ENCODE measurements at regions not wholly inside any gene's neighbourhood (a gene's known extent, or its start where the extent isn't known, plus 50 kb on each side); places are given as distances from the start of the nearest gene placed in this dataset.

- H3K4me3 ChIP-seq (replicated peaks; ENCODE audit: low read depth, low read length): no peak overlapping the region
- TF ChIP-seq, protein P1, sequence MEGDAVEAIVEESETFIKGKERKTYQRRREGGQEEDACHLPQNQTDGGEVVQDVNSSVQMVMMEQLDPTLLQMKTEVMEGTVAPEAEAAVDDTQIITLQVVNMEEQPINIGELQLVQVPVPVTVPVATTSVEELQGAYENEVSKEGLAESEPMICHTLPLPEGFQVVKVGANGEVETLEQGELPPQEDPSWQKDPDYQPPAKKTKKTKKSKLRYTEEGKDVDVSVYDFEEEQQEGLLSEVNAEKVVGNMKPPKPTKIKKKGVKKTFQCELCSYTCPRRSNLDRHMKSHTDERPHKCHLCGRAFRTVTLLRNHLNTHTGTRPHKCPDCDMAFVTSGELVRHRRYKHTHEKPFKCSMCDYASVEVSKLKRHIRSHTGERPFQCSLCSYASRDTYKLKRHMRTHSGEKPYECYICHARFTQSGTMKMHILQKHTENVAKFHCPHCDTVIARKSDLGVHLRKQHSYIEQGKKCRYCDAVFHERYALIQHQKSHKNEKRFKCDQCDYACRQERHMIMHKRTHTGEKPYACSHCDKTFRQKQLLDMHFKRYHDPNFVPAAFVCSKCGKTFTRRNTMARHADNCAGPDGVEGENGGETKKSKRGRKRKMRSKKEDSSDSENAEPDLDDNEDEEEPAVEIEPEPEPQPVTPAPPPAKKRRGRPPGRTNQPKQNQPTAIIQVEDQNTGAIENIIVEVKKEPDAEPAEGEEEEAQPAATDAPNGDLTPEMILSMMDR (IDR thresholded peaks at IDR 0.05; ENCODE audit: low read length, missing control alignments): no peak
- DNase-seq (ENCODE audit: low read depth): no peak
Observed at GRCh38 chr2:65952966-65953761, 481.8 kb upstream of the MEIS1 start.

- TF ChIP-seq, protein P1 (IDR thresholded peaks at IDR 0.05; ENCODE audit: low read length, missing control alignments): no peak
- no peak for DNase-seq (ENCODE audit: low read depth)
- H3K4me3 ChIP-seq (replicated peaks; ENCODE audit: low read depth, low read length): no peak overlapping the region
Observed at GRCh38 chr2:65944213-65944612, 490.7 kb upstream of the MEIS1 start.

- TF ChIP-seq, protein P1 (IDR thresholded peaks at IDR 0.05; ENCODE audit: low read length, missing control alignments): no peak
- DNase-seq (ENCODE audit: low read depth): no peak
- H3K4me3 ChIP-seq (replicated peaks; ENCODE audit: low read depth, low read length): no peak overlapping the region
Observed at GRCh38 chr2:65943099-65943786, 491.7 kb upstream of the MEIS1 start.

DNA sequence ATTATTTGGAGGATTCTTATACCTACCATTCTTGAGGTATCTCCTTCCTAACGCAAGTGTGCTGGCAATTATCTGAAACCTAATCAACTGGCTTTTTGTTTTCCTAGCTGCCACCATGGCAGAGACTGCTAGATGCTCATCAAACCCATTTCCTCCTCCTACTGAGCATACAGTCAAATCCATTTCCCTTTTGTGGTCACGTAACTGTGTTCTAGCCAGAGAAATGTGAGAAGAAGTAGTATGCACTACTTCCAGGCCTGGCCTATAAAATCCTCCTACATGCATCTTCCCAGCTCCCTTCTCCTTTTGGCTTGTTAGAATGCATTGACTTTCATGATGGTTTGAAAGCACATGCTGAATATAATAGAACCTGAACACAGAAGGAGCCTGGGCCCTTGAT, 494.1 kb upstream of the MEIS1 start:
- H3K4me3 ChIP-seq (replicated peaks; ENCODE audit: low read depth, low read length): no peak overlapping the region
- TF ChIP-seq, protein P1 (IDR thresholded peaks at IDR 0.05; ENCODE audit: low read length, missing control alignments): no peak
- no peak for DNase-seq (ENCODE audit: low read depth)

DNA sequence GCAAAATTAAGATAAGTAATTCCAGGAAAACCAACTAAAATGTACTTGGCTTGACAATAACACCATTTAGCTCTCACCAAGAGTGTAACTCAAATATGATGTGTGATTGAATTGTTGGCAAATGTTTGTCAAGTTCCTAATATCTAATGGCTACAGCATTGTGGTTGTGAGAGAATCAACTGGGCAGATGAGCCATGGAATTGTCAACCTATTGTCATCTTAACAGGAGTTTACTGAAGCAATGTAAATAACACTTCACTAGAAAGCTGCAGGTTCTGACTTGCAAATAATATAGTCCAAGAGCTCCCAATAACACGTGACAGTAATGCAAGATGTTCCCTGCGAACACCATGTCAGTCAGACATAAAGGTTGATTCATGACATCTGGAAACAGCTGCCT, 495.2 kb upstream of the MEIS1 start:
- DNase-seq (ENCODE audit: low read depth): no peak
- H3K4me3 ChIP-seq (replicated peaks; ENCODE audit: low read depth, low read length): no peak overlapping the region
- TF ChIP-seq, protein P1 (IDR thresholded peaks at IDR 0.05; ENCODE audit: low read length, missing control alignments): no peak

DNA sequence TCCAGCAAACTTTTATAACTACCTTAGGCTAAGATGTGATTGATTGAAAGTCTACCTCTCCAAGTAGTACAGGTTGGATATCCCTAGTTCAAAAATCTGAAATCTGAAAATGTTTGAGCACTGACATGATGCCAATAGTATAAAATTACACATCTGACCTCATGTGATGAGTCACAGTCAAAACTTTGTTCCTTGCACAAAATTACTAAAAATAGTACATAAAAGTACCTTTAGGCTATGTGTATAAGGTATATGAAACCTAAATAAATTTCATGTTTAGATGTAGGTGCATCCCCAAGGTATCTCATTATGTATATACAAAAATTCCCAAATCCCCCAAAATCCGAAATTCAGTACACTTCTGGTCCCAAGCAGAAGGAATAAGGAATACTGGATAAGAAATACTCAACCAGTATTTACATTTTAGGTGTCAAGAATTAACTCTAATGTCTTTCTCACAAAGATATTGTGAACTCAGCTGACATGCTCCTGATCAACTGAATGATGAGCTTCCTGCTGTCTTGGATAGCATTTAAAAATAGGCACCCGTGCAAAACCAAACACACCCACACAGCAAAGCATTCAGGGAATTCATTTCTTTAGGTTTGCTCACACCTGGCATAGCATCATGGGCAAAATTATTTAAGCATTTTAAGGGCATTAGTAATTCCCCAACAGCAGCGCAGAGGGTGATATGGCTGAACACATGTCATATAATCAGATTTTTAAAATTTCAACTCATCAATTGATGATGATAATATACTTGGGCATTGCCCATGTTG, 497.4 kb upstream of the MEIS1 start:
- H3K4me3 ChIP-seq (replicated peaks; ENCODE audit: low read depth, low read length): no peak overlapping the region
- TF ChIP-seq, protein P1 (IDR thresholded peaks at IDR 0.05; ENCODE audit: low read length, missing control alignments): no peak
- no peak for DNase-seq (ENCODE audit: low read depth)

Data from fibroblast of pulmonary artery (primary cell).